Thoracic aorta (tissue), 2 donors: ENCODE measurements at regions not wholly inside any gene's neighbourhood (a gene's known extent, or its start where the extent isn't known, plus 50 kb on each side); places are given as distances from the start of the nearest gene placed in this dataset.

ENCODE experiments used
- ATAC-seq: fragments of 150-250 bp; one replicate; pipeline ENCODE4 v1.8.0; 2017; ENCODE audit warnings: low read depth; ENCODE audit not compliant: insufficient number of reproducible peaks, low FRiP score
- DNase-seq: peaks from one replicate; pipeline ENCODE4 v3.0.0-alpha.2; 2020; ENCODE audit warnings: low spot score
- H3K27ac ChIP-seq, 2 donors: fragments of 200-600 bp; sonication (generic); 1 replicate in 1 of 2; 2 replicates in 1 of 2; pipeline ENCODE4 v1.5.1; 2016; ENCODE audit warnings: mild to moderate bottlenecking in 2 of 2, moderate library complexity in 2 of 2
- H3K27me3 ChIP-seq: fragments of 200-600 bp; sonication (generic); replicated peaks from 2 replicates; pipeline ENCODE4 v1.6.0; 2016; ENCODE audit warnings: mild to moderate bottlenecking; ENCODE audit not compliant: insufficient read depth
- H3K36me3 ChIP-seq: fragments of 200-600 bp; sonication (generic); one replicate; pipeline ENCODE4 v1.5.1; 2016
- H3K4me1 ChIP-seq, 2 donors: fragments of 200-600 bp; sonication (generic); 1 replicate in 1 of 2; 2 replicates in 1 of 2; pipeline versions ENCODE4 v1.5.1 to v1.6.0; 2016; ENCODE audit warnings: low read depth in 2 of 2, mild to moderate bottlenecking in 1 of 2; ENCODE audit not compliant: control insufficient read depth in 1 of 2
- H3K4me3 ChIP-seq: fragments of 200-600 bp; sonication (generic); 2 replicates; pipeline ENCODE4 v1.5.1; 2016; ENCODE audit warnings: mild to moderate bottlenecking
- H3K9me3 ChIP-seq: fragments of 200-600 bp; sonication (generic); 2 replicates; pipeline ENCODE4 v1.5.1; 2016
- TF ChIP-seq, protein P1 (sequence below): fragments of 200-600 bp; sonication (generic); IDR thresholded peaks from one replicate; pipeline ENCODE4 v1.5.1; 2019; ENCODE audit warnings: antibody characterized with exemption

DNA sequence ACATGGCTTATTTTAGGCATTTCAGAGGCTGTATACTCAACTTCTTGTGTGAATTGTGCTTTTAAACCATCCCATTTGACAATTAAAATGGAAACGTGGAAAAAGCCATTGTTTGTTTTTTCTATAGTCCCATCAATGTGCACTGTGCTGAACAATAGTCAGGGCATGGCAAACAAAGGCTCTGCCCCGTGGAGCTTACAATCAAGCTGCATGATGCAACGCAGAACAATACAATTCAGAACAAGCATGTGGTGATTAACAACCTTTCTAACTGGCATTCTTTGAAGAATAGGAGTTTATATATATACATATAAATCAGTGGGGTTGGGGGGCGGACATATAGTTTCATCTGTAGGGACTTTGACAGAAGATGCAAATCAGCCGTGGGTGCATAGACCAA is 2125.4 kb upstream of the WWC1 start:
- ATAC-seq (no peak), DNase-seq (no peak)
- Histone ChIP-seq H3K4me1 (no peaks in the 10 kb centered on the region), H3K36me3 (no peaks in the 10 kb centered on the region), H3K4me3 (no peak overlapping the region), H3K9me3 (no peaks in the 10 kb centered on the region), H3K27ac (no peak overlapping the region), H3K27me3 (no peaks in the 10 kb centered on the region)
- TF ChIP-seq, protein P1, sequence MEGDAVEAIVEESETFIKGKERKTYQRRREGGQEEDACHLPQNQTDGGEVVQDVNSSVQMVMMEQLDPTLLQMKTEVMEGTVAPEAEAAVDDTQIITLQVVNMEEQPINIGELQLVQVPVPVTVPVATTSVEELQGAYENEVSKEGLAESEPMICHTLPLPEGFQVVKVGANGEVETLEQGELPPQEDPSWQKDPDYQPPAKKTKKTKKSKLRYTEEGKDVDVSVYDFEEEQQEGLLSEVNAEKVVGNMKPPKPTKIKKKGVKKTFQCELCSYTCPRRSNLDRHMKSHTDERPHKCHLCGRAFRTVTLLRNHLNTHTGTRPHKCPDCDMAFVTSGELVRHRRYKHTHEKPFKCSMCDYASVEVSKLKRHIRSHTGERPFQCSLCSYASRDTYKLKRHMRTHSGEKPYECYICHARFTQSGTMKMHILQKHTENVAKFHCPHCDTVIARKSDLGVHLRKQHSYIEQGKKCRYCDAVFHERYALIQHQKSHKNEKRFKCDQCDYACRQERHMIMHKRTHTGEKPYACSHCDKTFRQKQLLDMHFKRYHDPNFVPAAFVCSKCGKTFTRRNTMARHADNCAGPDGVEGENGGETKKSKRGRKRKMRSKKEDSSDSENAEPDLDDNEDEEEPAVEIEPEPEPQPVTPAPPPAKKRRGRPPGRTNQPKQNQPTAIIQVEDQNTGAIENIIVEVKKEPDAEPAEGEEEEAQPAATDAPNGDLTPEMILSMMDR = no peak

GRCh38 chr5:166172597-166172996 is 2118.8 kb upstream of the WWC1 start:
- no peaks in the 10 kb centered on the region for H3K36me3 ChIP-seq
- ATAC-seq (no peak), DNase-seq (no peak)
- H3K4me3 ChIP-seq = no peak overlapping the region
- TF ChIP-seq, protein P1 = no peak
- H3K27me3 ChIP-seq = no peaks in the 10 kb centered on the region
- no peaks in the 10 kb centered on the region for H3K9me3 ChIP-seq
- H3K4me1 ChIP-seq = no peaks in the 10 kb centered on the region
- no peak overlapping the region for H3K27ac ChIP-seq

- Histone ChIP-seq H3K9me3 (no peaks in the 10 kb centered on the region), H3K4me1 (no peaks in the 10 kb centered on the region), H3K36me3 (no peaks in the 10 kb centered on the region), H3K27me3 (no peaks in the 10 kb centered on the region), H3K27ac (no peak overlapping the region), H3K4me3 (no peak overlapping the region)
- ATAC-seq (no peak), DNase-seq (no peak)
- TF ChIP-seq, protein P1 = no peak
Observed at GRCh38 chr5:166178411-166179080, 2112.9 kb upstream of the WWC1 start.

DNA sequence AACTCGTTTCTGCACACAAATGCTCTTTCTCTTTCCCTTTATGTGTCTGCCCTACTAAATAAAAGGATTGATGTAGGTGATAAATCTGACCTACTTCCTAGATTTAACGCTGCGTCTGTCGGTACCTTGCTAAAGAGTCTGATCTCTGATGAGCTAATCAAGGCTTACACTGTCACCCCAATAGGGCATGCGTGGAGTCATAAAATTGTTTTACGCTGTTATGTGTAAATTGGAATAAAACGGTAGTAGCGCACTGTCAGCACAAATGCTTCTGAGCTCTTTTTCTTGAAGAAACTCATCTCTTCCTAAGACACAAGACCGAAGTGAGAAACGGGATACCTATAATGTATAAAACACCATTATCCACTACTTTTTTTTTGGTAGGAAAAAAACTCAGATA is 2106.3 kb upstream of the WWC1 start:
- Histone ChIP-seq H3K27ac (no peak overlapping the region), H3K27me3 (no peaks in the 10 kb centered on the region), H3K36me3 (no peaks in the 10 kb centered on the region), H3K4me3 (no peak overlapping the region), H3K4me1 (no peaks in the 10 kb centered on the region), H3K9me3 (no peaks in the 10 kb centered on the region)
- no peak for DNase-seq
- TF ChIP-seq, protein P1 = no peak
- no peak for ATAC-seq

DNA sequence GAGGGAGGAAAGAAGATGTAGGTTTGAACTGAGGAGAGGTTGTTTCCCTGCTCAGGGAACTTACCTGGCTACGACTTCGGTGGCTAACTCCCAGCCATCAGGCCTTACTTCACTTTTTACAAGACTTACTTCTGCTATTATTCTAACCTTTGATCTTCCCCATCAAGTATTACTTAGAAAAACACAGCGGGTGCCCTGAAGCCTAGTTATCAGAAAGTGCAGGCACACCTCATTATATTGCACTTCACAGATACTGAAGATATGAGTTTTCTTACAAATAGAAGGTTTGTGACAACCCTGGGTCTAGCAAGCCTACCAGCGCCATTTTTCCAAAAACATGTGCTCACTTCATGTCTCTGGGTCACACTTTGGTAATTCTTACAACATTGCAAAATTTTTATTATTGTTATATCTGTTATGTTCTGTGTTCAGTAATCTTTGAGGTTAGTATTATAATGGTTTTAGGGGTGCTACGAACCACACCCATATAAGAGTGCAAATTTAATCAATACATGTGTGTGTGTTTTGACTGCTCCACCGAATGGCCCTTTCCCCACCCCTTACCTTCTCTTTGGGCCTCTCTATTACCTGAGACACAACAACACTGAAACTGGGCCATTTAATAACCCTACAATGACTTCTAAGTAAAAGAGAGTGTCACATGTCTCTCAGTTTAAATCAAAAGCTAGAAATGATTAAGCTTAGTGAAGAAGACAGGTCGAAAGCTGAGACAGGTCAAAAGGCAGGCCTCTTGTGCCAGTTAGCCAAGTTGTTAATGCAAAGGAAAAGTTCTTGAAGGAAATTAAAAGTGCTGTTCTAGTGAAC is 2102.7 kb upstream of the WWC1 start:
- Histone ChIP-seq H3K9me3 (no peaks in the 10 kb centered on the region), H3K27me3 (no peaks in the 10 kb centered on the region), H3K36me3 (no peaks in the 10 kb centered on the region), H3K4me3 (no peak overlapping the region), H3K4me1 (no peaks in the 10 kb centered on the region), H3K27ac (no peak overlapping the region)
- no peak for ATAC-seq
- TF ChIP-seq, protein P1 = no peak
- DNase-seq = no peak
